CD4-positive, alpha-beta T cell (primary cell): ENCODE measurements at regions not wholly inside any gene's neighbourhood (a gene's known extent, or its start where the extent isn't known, plus 50 kb on each side); places are given as distances from the start of the nearest gene placed in this dataset.
"Not testable (repeated sequence)": the region's sequence is repeated elsewhere in the genome, so short reads cannot be mapped to it uniquely, and the experiment has no call there.

ENCODE experiments used
- ATAC-seq: fragments of 200-7000 bp; cut with Tn5 transposase; one replicate; pipeline ENCODE4 v1.10.0; 2022; ENCODE audit warnings: mild to moderate bottlenecking; ENCODE audit not compliant: poor library complexity
- CTCF ChIA-PET: fragments of 350-600 bp; sonication (Branson Sonifier 250); formaldehyde crosslinking; loops from one replicate; lab custom pipeline; 2021; ENCODE audit warnings: antibody characterized with exemption, inconsistent platforms; lab: Charles Lee
- POLR2A ChIA-PET: fragments of 350-600 bp; sonication (Branson Sonifier 250); formaldehyde crosslinking; loops from one replicate; lab custom pipeline; 2021; ENCODE audit warnings: antibody characterized with exemption, inconsistent platforms; lab: Charles Lee
- DNase-seq, 14 experiments: peaks; one replicate each; pipeline ENCODE4 v3.0.0-alpha.2; 2013 to 2020; ENCODE audit warnings: mixed read lengths in 2 of 14
- H3K27ac ChIP-seq, 2 donors: one replicate each; pipeline versions ENCODE4 v1.5.1 to v1.7.0; 2013; ENCODE audit warnings: low read length in 2 of 2, low read depth in 1 of 2, mild to moderate bottlenecking in 1 of 2
- H3K27me3 ChIP-seq, 2 experiments: 1 replicate in 1 of 2; 2 replicates in 1 of 2; pipeline versions ENCODE4 v1.6.1 to v1.7.0; 2013; ENCODE audit warnings: low read length in 2 of 2, control low read depth in 1 of 2, mild to moderate bottlenecking in 1 of 2, moderate library complexity in 1 of 2; ENCODE audit not compliant: insufficient read depth in 2 of 2, control insufficient read depth in 1 of 2
- H3K36me3 ChIP-seq: one replicate; pipeline ENCODE4 v1.6.1; 2013; ENCODE audit warnings: low read length, control low read depth; ENCODE audit not compliant: insufficient read depth
- H3K4me1 ChIP-seq: one replicate; pipeline ENCODE4 v1.6.1; 2013; ENCODE audit warnings: low read length, control low read depth; ENCODE audit not compliant: insufficient read depth
- H3K4me3 ChIP-seq: one replicate; pipeline ENCODE4 v1.5.1; 2013; ENCODE audit warnings: mild to moderate bottlenecking, low read length, moderate library complexity
- H3K9me3 ChIP-seq, 2 experiments: 1 replicate in 1 of 2; 2 replicates in 1 of 2; pipeline versions ENCODE4 v1.6.1 to v1.7.0; 2013; ENCODE audit warnings: low read length in 2 of 2, mild to moderate bottlenecking in 2 of 2, control low read depth in 1 of 2, moderate library complexity in 1 of 2; ENCODE audit not compliant: control insufficient read depth in 1 of 2, insufficient read depth in 1 of 2
- H3K27ac Mint-ChIP-seq: one replicate; pipeline ENCODE4 v1.8.0; 2020; ENCODE audit warnings: mixed read lengths
- H3K27me3 Mint-ChIP-seq: one replicate; pipeline ENCODE4 v1.8.0; 2021; ENCODE audit warnings: mixed read lengths
- H3K36me3 Mint-ChIP-seq: one replicate; pipeline ENCODE4 v1.8.0; 2021; ENCODE audit warnings: low read depth, mixed read lengths
- H3K4me1 Mint-ChIP-seq: one replicate; pipeline ENCODE4 v1.8.0; 2021; ENCODE audit warnings: low read depth, mixed read lengths
- H3K4me3 Mint-ChIP-seq: one replicate; pipeline ENCODE4 v1.8.0; 2020; ENCODE audit warnings: mild to moderate bottlenecking, mixed read lengths
- H3K9me3 Mint-ChIP-seq: one replicate; pipeline ENCODE4 v1.8.0; 2020; ENCODE audit warnings: mixed read lengths
- CTCF ChIP-seq: fragments of 200-600 bp; IDR thresholded peaks from one replicate; pipeline ENCODE4 v1.8.0; 2022; ENCODE audit warnings: antibody characterized with exemption, mild to moderate bottlenecking
- intact Hi-C, 2 experiments: fragments of 100-400 bp; cut with DNase I in 1 of 2; cut with micrococcal nuclease in 1 of 2; formaldehyde crosslinking; loops; one replicate each; pipeline versions ENCODE4 v1.15.1 to v1.9.0; 2023 to 2025; cut with DNase I, micrococcal nuclease

GRCh38 chr6:8930009-8930408 is 494.7 kb upstream of the SLC35B3 start:
- Histone ChIP-seq H3K27ac (no peak overlapping the region), H3K9me3 (no peaks in the 10 kb centered on the region), H3K4me3 (no peak overlapping the region), H3K4me1 (no peaks in the 10 kb centered on the region), H3K27me3 (no peaks in the 10 kb centered on the region), H3K36me3 (no peaks in the 10 kb centered on the region)
- no peak for TF ChIP-seq CTCF
- Mint-ChIP-seq H3K36me3 (no peaks in the 10 kb centered on the region), H3K27ac (no peak overlapping the region), H3K27me3 (no peaks in the 10 kb centered on the region), H3K4me3 (no peak overlapping the region), H3K4me1 (no peaks in the 10 kb centered on the region), H3K9me3 (no peaks in the 10 kb centered on the region)
- POLR2A ChIA-PET = no interaction called here
- DNase-seq (no peak), ATAC-seq (no peak)
- CTCF ChIA-PET = no interaction called here
- intact Hi-C loops = no loop called here

- intact Hi-C loops, H3K36me3 ChIP-seq, H3K27ac ChIP-seq, H3K4me3 Mint-ChIP-seq, DNase-seq, H3K9me3 ChIP-seq, H3K4me1 Mint-ChIP-seq, H3K27me3 ChIP-seq, H3K36me3 Mint-ChIP-seq, H3K4me3 ChIP-seq, H3K27ac Mint-ChIP-seq, H3K9me3 Mint-ChIP-seq, ATAC-seq, H3K27me3 Mint-ChIP-seq, H3K4me1 ChIP-seq, CTCF ChIA-PET, POLR2A ChIA-PET: not testable (repeated sequence)
These were observed 484.9 kb upstream of the SLC35B3 start for GRCh38 chr6:8920244-8920643.

- H3K27me3 Mint-ChIP-seq = no peaks in the 10 kb centered on the region
- peaks cover 8% of the 10 kb centered on the region for H3K9me3 Mint-ChIP-seq
- H3K9me3 ChIP-seq = no peaks in the 10 kb centered on the region
- ATAC-seq (no peak), DNase-seq (no peak)
- no peak overlapping the region for H3K27ac Mint-ChIP-seq
- H3K4me3 Mint-ChIP-seq = no peak overlapping the region
- H3K4me1 ChIP-seq = no peaks in the 10 kb centered on the region
- no peaks in the 10 kb centered on the region for H3K27me3 ChIP-seq
- H3K36me3 Mint-ChIP-seq = no peaks in the 10 kb centered on the region
- ChIA-PET POLR2A (no interaction called here), CTCF (no interaction called here)
- no peak overlapping the region for H3K4me3 ChIP-seq
- TF ChIP-seq CTCF = no peak
- no peaks in the 10 kb centered on the region for H3K4me1 Mint-ChIP-seq
- H3K27ac ChIP-seq = no peak overlapping the region
- intact Hi-C loops = no loop called here
- H3K36me3 ChIP-seq = no peaks in the 10 kb centered on the region
These were observed 482.9 kb upstream of the SLC35B3 start for GRCh38 chr6:8918196-8918595.

- no peaks in the 10 kb centered on the region for H3K27me3 ChIP-seq
- no peak overlapping the region for H3K27ac ChIP-seq
- intact Hi-C loops = no loop called here
- POLR2A ChIA-PET = no interaction called here
- H3K4me1 ChIP-seq = no peaks in the 10 kb centered on the region
- no peaks in the 10 kb centered on the region for H3K9me3 ChIP-seq
- Mint-ChIP-seq H3K27ac (no peak overlapping the region), H3K27me3 (no peaks in the 10 kb centered on the region), H3K36me3 (no peaks in the 10 kb centered on the region), H3K9me3 (peaks cover 14% of the 10 kb centered on the region), H3K4me1 (no peaks in the 10 kb centered on the region), H3K4me3 (no peak overlapping the region)
- no peaks in the 10 kb centered on the region for H3K36me3 ChIP-seq
- DNase-seq = no peak
- no peak for ATAC-seq
- no peak for TF ChIP-seq CTCF
- no peak overlapping the region for H3K4me3 ChIP-seq
- CTCF ChIA-PET = no interaction called here
These were observed 479.4 kb upstream of the SLC35B3 start for GRCh38 chr6:8914700-8915099.
